Loucy (cell line): ENCODE measurements at regions not wholly inside any gene's neighbourhood (a gene's known extent, or its start where the extent isn't known, plus 50 kb on each side); places are given as distances from the start of the nearest gene placed in this dataset.

Source experiments
- H2AFZ ChIP-seq: fragments of 200-600 bp; sonication (generic); 2 replicates; pipeline ENCODE4 v1.6.0; 2016; ENCODE audit warnings: antibody characterized with exemption, mild to moderate bottlenecking, low read length, moderate library complexity
- H3F3A ChIP-seq: fragments of 200-600 bp; 2 replicates; pipeline ENCODE4 v1.6.0; 2016; ENCODE audit warnings: antibody characterized with exemption, low read depth, mild to moderate bottlenecking
- H3K27me3 ChIP-seq: fragments of 200-600 bp; sonication (generic); 2 replicates; pipeline ENCODE4 v1.6.1; 2014; ENCODE audit warnings: low read length, mild to moderate bottlenecking; ENCODE audit not compliant: insufficient read depth, poor library complexity, severe bottlenecking
- H3K36me3 ChIP-seq: fragments of 200-600 bp; sonication (generic); 2 replicates; pipeline ENCODE4 v1.6.1; 2016; ENCODE audit warnings: low read length; ENCODE audit not compliant: insufficient read depth
- H3K4me1 ChIP-seq: fragments of 200-600 bp; sonication (generic); 2 replicates; pipeline ENCODE4 v1.5.1; 2014; ENCODE audit warnings: low read length, mild to moderate bottlenecking; ENCODE audit not compliant: insufficient read depth, poor library complexity, severe bottlenecking
- H3K4me2 ChIP-seq: fragments of 200-600 bp; sonication (generic); 2 replicates; pipeline ENCODE4 v1.6.0; 2014; ENCODE audit warnings: antibody characterized with exemption, low read length, low read depth, mild to moderate bottlenecking; ENCODE audit not compliant: poor library complexity, severe bottlenecking
- H3K4me3 ChIP-seq: fragments of 200-600 bp; sonication (generic); 2 replicates; pipeline ENCODE4 v1.5.1; 2014; ENCODE audit warnings: low read length, mild to moderate bottlenecking, mixed read lengths; ENCODE audit not compliant: poor library complexity, severe bottlenecking
- H3K79me2 ChIP-seq: fragments of 200-600 bp; sonication (generic); 2 replicates; pipeline ENCODE4 v1.6.1; 2014; ENCODE audit warnings: low read length; ENCODE audit not compliant: insufficient read depth
- H3K9ac ChIP-seq: fragments of 200-600 bp; sonication (generic); 2 replicates; pipeline ENCODE4 v1.6.0; 2014; ENCODE audit warnings: mild to moderate bottlenecking, low read depth, low read length, moderate library complexity; ENCODE audit not compliant: poor library complexity, severe bottlenecking
- H3K9me2 ChIP-seq: fragments of 200-600 bp; sonication (generic); replicated peaks from 2 replicates; pipeline ENCODE4 v1.6.1; 2016; ENCODE audit warnings: low read depth, low read length, mixed read lengths
- H3K9me3 ChIP-seq: fragments of 200-600 bp; sonication (generic); 2 replicates; pipeline ENCODE4 v1.6.1; 2014; ENCODE audit warnings: mild to moderate bottlenecking, antibody characterized with exemption, low read length, low read depth; ENCODE audit not compliant: insufficient read depth
- H4K20me1 ChIP-seq: fragments of 200-600 bp; sonication (generic); 2 replicates; pipeline ENCODE4 v1.6.0; 2014; ENCODE audit warnings: antibody characterized with exemption, low read length, mild to moderate bottlenecking; ENCODE audit not compliant: insufficient read depth, poor library complexity, severe bottlenecking
- EZH2phosphoT487 ChIP-seq: fragments of 200-600 bp; IDR thresholded peaks from 2 replicates; pipeline ENCODE4 v1.6.1; 2018; ENCODE audit warnings: antibody characterized with exemption, mild to moderate bottlenecking, moderate library complexity, borderline replicate concordance
- TF ChIP-seq, protein P1 (sequence below): fragments of 200-600 bp; sonication (generic); conservative IDR thresholded peaks from 2 replicates; pipeline ENCODE4 v1.5.1; 2014; ENCODE audit warnings: mild to moderate bottlenecking, antibody characterized with exemption, low read length

DNA sequence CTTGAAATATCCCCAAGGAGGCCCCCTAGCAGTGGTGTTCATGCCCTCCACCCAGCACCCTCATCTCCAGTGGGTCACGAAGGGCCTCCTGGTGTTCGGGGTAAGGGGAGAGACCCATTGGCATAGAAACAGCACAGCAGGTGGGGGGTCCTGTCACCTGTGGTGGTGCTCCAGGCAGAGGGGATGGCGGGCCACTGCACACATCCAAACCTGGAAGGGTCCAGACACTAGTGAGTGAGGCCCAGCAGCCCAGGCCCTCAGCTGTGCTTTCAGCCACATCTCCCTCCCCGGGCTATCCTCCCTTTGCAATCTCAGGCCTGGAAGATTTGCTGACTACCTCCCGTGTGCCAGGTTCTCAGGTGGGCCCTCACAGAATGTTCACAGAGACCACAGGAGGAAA, 59.4 kb upstream of the LYVE1 start:
- no peak overlapping the region for H3K4me3 ChIP-seq
- peaks cover 35% of the 10 kb centered on the region for H3K4me1 ChIP-seq

DNA sequence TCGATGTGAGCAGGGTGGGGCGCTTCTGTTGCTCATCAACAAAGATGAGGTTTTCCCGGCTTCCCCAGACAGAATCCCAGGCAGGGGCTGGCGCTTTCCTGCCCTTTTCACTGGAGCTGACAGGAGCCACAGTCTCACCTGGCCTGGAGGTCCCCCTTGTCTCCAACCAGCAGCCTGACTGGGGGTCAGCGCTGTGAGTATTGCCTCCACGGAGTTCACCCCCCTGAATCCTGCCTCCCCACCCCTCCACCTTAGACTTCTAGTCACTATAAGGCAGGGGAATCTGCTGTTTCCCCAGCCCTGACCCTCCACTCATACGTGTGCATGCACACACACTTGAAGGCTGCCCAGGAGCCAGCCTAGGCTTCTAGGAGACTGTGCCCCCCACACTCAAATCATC, 58.8 kb upstream of the LYVE1 start:
- Histone ChIP-seq H3K9me3 (no peaks in the 10 kb centered on the region), H3K4me3 (no peak overlapping the region), H3F3A (no peaks in the 10 kb centered on the region), H3K36me3 (no peaks in the 10 kb centered on the region), H4K20me1 (no peaks in the 10 kb centered on the region), H3K4me1 (peaks cover 35% of the 10 kb centered on the region), H2AFZ (no peak overlapping the region), H3K4me2 (no peak overlapping the region), H3K9ac (no peak overlapping the region), H3K27me3 (no peaks in the 10 kb centered on the region), H3K79me2 (no peaks in the 10 kb centered on the region), H3K9me2 (no peaks in the 10 kb centered on the region)
- no peak for TF ChIP-seq EZH2phosphoT487
- TF ChIP-seq, protein P1, sequence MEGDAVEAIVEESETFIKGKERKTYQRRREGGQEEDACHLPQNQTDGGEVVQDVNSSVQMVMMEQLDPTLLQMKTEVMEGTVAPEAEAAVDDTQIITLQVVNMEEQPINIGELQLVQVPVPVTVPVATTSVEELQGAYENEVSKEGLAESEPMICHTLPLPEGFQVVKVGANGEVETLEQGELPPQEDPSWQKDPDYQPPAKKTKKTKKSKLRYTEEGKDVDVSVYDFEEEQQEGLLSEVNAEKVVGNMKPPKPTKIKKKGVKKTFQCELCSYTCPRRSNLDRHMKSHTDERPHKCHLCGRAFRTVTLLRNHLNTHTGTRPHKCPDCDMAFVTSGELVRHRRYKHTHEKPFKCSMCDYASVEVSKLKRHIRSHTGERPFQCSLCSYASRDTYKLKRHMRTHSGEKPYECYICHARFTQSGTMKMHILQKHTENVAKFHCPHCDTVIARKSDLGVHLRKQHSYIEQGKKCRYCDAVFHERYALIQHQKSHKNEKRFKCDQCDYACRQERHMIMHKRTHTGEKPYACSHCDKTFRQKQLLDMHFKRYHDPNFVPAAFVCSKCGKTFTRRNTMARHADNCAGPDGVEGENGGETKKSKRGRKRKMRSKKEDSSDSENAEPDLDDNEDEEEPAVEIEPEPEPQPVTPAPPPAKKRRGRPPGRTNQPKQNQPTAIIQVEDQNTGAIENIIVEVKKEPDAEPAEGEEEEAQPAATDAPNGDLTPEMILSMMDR: no peak

More for the DNA sequence above, 59.4 kb upstream of the LYVE1 start:
- H2AFZ ChIP-seq: no peak overlapping the region
- H3K4me2 ChIP-seq: no peak overlapping the region
- H3K9ac ChIP-seq: no peak overlapping the region
- TF ChIP-seq, protein P1: no peak
- TF ChIP-seq EZH2phosphoT487: no peak
- no peaks in the 10 kb centered on the region for H3K9me3 ChIP-seq
- H3K27me3 ChIP-seq: no peaks in the 10 kb centered on the region
- H4K20me1 ChIP-seq: no peaks in the 10 kb centered on the region
- no peaks in the 10 kb centered on the region for H3K79me2 ChIP-seq
- H3F3A ChIP-seq: no peaks in the 10 kb centered on the region
- no peaks in the 10 kb centered on the region for H3K9me2 ChIP-seq
- H3K36me3 ChIP-seq: no peaks in the 10 kb centered on the region

DNA sequence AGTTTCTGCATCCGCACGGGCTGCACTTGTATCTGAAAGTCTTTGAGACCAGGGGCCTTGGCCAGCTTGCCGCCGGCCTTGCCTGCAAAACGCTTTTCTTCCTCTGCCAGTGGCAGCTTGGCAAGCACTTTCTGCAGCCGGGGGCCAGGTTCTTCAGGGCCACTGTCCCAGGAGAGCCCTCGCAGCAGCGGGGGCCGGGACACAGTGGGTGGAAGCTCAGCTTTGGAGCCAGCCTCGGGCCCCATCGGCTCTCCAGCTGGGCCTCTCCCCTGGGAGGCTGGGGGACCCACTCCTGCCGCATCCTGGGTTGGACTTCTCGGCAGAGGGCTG, 57.5 kb upstream of the LYVE1 start:
- Histone ChIP-seq H3K4me3 (no peak overlapping the region), H3K4me2 (no peak overlapping the region), H3K4me1 (peaks cover 35% of the 10 kb centered on the region), H3F3A (no peaks in the 10 kb centered on the region), H3K27me3 (no peaks in the 10 kb centered on the region), H3K9ac (no peak overlapping the region), H3K36me3 (no peaks in the 10 kb centered on the region), H3K9me2 (no peaks in the 10 kb centered on the region), H3K9me3 (no peaks in the 10 kb centered on the region), H4K20me1 (no peaks in the 10 kb centered on the region), H2AFZ (no peak overlapping the region), H3K79me2 (no peaks in the 10 kb centered on the region)
- no peak for TF ChIP-seq EZH2phosphoT487
- TF ChIP-seq, protein P1: no peak
